Spleen (tissue), 11 donors: ENCODE measurements at regions not wholly inside any gene's neighbourhood (a gene's known extent, or its start where the extent isn't known, plus 50 kb on each side); places are given as distances from the start of the nearest gene placed in this dataset.

Source experiments
- DNase-seq: peaks from one replicate; pipeline ENCODE4 v3.0.0-alpha.2; 2020
- H3K27ac ChIP-seq, 8 donors: fragments of 200-600 bp; sonication (generic) in 7 of 8; 1 replicate in 4 of 8; 2 replicates in 4 of 8; pipeline versions ENCODE4 v1.5.0 to v1.8.0; 2016 to 2021; ENCODE audit warnings: inconsistent platforms in 4 of 8, mild to moderate bottlenecking in 4 of 8, moderate library complexity in 1 of 8
- H3K27me3 ChIP-seq, 7 donors: fragments of 200-600 bp; sonication (generic) in 6 of 7; replicated peaks in 1 of 7; 1 replicate in 4 of 7; 2 replicates in 3 of 7; pipeline versions ENCODE4 v1.5.0 to v1.8.0; 2016 to 2021; ENCODE audit warnings: inconsistent platforms in 3 of 7, mild to moderate bottlenecking in 1 of 7
- H3K36me3 ChIP-seq, 6 donors: fragments of 200-600 bp; sonication (generic) in 5 of 6; 1 replicate in 4 of 6; 2 replicates in 2 of 6; pipeline versions ENCODE4 v1.5.0 to v1.8.0; 2016 to 2021; ENCODE audit warnings: inconsistent platforms in 2 of 6
- H3K4me1 ChIP-seq, 6 donors: fragments of 200-600 bp; sonication (generic) in 5 of 6; 1 replicate in 3 of 6; 2 replicates in 3 of 6; pipeline versions ENCODE4 v1.5.0 to v1.8.0; 2016 to 2021; ENCODE audit warnings: inconsistent platforms in 3 of 6
- H3K4me3 ChIP-seq, 8 donors: fragments of 200-600 bp; sonication (generic) in 7 of 8; 1 replicate in 4 of 8; 2 replicates in 4 of 8; pipeline versions ENCODE4 v1.5.0 to v1.8.0; 2016 to 2021; ENCODE audit warnings: inconsistent platforms in 4 of 8, mild to moderate bottlenecking in 4 of 8, moderate library complexity in 2 of 8
- H3K9me3 ChIP-seq, 8 donors: fragments of 200-600 bp; sonication (generic) in 7 of 8; 1 replicate in 4 of 8; 2 replicates in 4 of 8; pipeline versions ENCODE4 v1.5.0 to v1.8.0; 2016 to 2021; ENCODE audit warnings: inconsistent platforms in 4 of 8
- CTCF ChIP-seq, 11 experiments: fragments of 200-600 bp in 7 of 11; fragments of 450-650 bp in 4 of 11; sonication (generic) in 4 of 11; IDR thresholded peaks in 8 of 11; conservative IDR thresholded peaks in 3 of 11; 1 replicate in 7 of 11; 2 replicates in 4 of 11; pipeline versions ENCODE4 v1.4.0 to v1.8.0; 2016 to 2021; ENCODE audit warnings: antibody characterized with exemption in 11 of 11, inconsistent platforms in 4 of 11, mild to moderate bottlenecking in 1 of 11
- POLR2A ChIP-seq, 3 donors: fragments of 450-650 bp; IDR thresholded peaks; one replicate each; pipeline ENCODE4 v1.5.1; 2017; ENCODE audit warnings: antibody characterized with exemption in 3 of 3, mild to moderate bottlenecking in 1 of 3
- POLR2AphosphoS5 ChIP-seq, 3 donors: sonication (generic); formaldehyde crosslinking; IDR thresholded peaks; one replicate each; pipeline ENCODE4 v1.5.1; 2017; ENCODE audit warnings: antibody characterized with exemption in 3 of 3
- WGBS, 5 donors: extraction: QIAGEN DNeasy Blood & Tissue Kit in 3 of 5; methylation state at CpG; one replicate each; pipeline versions ENCODE4 v1.1.5 to v1.1.7; 2013 to 2018; 5-methylcytosine and 5-hydroxymethylcytosine counted together
- intact Hi-C: fragments of 100-400 bp; cut with DNase I; formaldehyde crosslinking; loops from one replicate; pipeline ENCODE4 v1.15.0; 2023; ENCODE audit warnings: low total_unique reads
- donor health status: healthy with polysubstance abuse.
- donor health status: DM: no; HTN: no; CAD: no; lungs with moderate emphysema.
- donor health status: DM: no; HTN: no; CAD: no.
- donor health status: Bipolar disorder and iron deficiency.
- donor health status: healthy.
- donor health status: DM: no; HTN: no; CAD: no.
- donor health status: DM: yes; HTN: yes; CAD: no.

DNA sequence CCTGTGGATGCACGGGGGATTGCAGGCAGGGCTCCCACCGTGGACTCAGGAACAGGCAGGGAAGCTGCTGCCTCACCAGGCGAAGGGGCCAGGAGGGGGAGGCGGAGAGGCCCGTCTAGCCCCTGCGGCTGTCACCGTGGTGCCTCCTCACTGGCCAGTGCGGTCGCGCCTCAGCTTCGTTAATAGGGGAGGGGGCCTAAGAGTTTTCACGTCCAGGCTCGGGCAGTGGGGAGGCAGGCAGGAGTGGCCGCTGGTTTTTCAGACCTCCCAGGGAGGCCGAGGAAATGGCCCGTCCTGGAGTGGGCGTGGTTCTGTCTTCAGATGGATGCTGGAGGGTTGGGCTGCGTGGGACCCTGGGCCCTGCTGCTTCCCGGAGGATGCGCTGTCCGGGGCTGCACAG is 91.1 kb upstream of the B3GAT1 start:
- DNase-seq = peak; percentile 60
- peaks cover 0 to 38% (median 0%) of the 10 kb centered on the region in 7 donors for H3K27me3 ChIP-seq
- no peak overlapping the region for H3K27ac ChIP-seq
- no peak overlapping the region for H3K4me3 ChIP-seq
- 57 to 75% (median 60%) methylated on average over 14 to 21 of the region's 21 CpGs for WGBS, 5 donors
- no peaks in the 10 kb centered on the region for H3K9me3 ChIP-seq
- TF ChIP-seq CTCF (IDR thresholded peaks at IDR 0.05 in 8 of 11, conservative IDR thresholded peaks at IDR 0.05 in 3 of 11) (no peak), POLR2AphosphoS5 (IDR thresholded peaks at IDR 0.05) (no peak), POLR2A (IDR thresholded peaks at IDR 0.05) (no peak)
- no peaks in the 10 kb centered on the region for H3K4me1 ChIP-seq
- no peaks in the 10 kb centered on the region for H3K36me3 ChIP-seq
- intact Hi-C loops = no loop called here

- Histone ChIP-seq H3K9me3 (no peaks in the 10 kb centered on the region), H3K4me3 (no peak overlapping the region), H3K4me1 (no peaks in the 10 kb centered on the region), H3K36me3 (no peaks in the 10 kb centered on the region), H3K27me3 (peaks cover 0 to 44% (median 0%) of the 10 kb centered on the region in 7 donors), H3K27ac (no peak overlapping the region)
- no peak for TF ChIP-seq POLR2A (IDR thresholded peaks at IDR 0.05)
- TF ChIP-seq CTCF (IDR thresholded peaks at IDR 0.05 in 8 of 11, conservative IDR thresholded peaks at IDR 0.05 in 3 of 11) = no peak
- no peak for TF ChIP-seq POLR2AphosphoS5 (IDR thresholded peaks at IDR 0.05)
- intact Hi-C loops = no loop called here
- WGBS, 5 donors = 81 to 90% (median 83%) methylated on average over 5 of the region's 5 CpGs
- no peak for DNase-seq
Observed at GRCh38 chr11:134502153-134502550, 90.1 kb upstream of the B3GAT1 start.

DNA sequence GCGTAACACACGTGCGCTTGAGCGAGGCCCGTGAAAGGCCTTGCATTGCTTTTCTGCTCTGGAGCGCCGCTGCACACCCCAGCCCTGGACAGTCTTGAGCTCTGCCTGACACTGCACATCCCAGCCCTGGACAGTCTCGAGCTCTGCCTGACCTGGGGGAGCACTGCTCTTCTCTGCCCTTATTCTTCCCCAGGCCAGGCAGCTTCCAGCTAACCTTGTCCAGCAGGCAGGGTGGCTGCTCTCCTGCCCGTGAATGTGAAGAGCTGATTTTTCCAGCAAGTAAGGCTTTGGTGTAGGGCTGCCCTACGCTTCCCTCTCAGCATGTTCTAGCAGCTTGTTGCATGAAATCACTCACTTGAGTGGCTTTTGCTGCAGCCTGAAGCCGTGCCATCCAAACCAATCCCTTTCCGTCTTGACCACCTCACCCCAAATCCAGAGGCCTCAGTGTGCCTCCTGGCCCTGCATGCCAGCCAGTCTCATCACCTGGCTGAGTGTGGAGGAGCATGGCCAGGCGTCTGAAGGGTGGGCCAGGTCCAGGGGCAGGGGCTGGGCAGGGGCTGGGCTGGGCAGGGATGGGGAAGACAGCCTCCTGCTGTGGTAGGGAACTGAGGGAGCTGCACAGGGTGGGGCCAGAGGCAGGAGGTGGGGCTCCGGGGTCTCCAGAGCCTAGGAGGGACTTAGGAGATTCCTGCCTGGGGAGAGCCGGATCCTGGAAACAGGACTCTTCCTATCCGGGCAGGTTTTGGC is 89.5 kb upstream of the B3GAT1 start:
- Histone ChIP-seq H3K4me3 (no peak overlapping the region), H3K27me3 (peaks cover 0 to 44% (median 0%) of the 10 kb centered on the region in 7 donors), H3K9me3 (peaks cover 0 to 1% (median 0%) of the 10 kb centered on the region in 8 donors), H3K4me1 (no peaks in the 10 kb centered on the region), H3K36me3 (no peaks in the 10 kb centered on the region), H3K27ac (no peak overlapping the region)
- peak; percentile 70 for DNase-seq
- no peak for TF ChIP-seq POLR2A (IDR thresholded peaks at IDR 0.05)
- intact Hi-C loops = no loop called here
- WGBS, 5 donors = 78 to 88% (median 84%) methylated on average over 15 to 16 of the region's 16 CpGs

- Histone ChIP-seq H3K4me3 (no peak overlapping the region), H3K27me3 (peaks cover 0 to 44% (median 0%) of the 10 kb centered on the region in 7 donors), H3K27ac (no peak overlapping the region), H3K36me3 (no peaks in the 10 kb centered on the region), H3K9me3 (peaks cover 0 to 8% (median 0%) of the 10 kb centered on the region in 8 donors), H3K4me1 (no peaks in the 10 kb centered on the region)
- intact Hi-C loops = no loop called here
- TF ChIP-seq POLR2A (IDR thresholded peaks at IDR 0.05) = no peak
- no peak for TF ChIP-seq POLR2AphosphoS5 (IDR thresholded peaks at IDR 0.05)
- no peak for TF ChIP-seq CTCF (IDR thresholded peaks at IDR 0.05 in 8 of 11, conservative IDR thresholded peaks at IDR 0.05 in 3 of 11)
- DNase-seq = no peak
- WGBS, 5 donors = 75 to 83% (median 81%) methylated on average over 8 of the region's 8 CpGs
Observed at GRCh38 chr11:134500621-134501020, 88.6 kb upstream of the B3GAT1 start.
